H1 (cell line): ENCODE measurements at regions not wholly inside any gene's neighbourhood (a gene's known extent, or its start where the extent isn't known, plus 50 kb on each side); places are given as distances from the start of the nearest gene placed in this dataset.

Experiments
- CTCF ChIA-PET: fragments of 300-600 bp; sonication (Branson Sonifier 250); formaldehyde crosslinking; loops from one replicate; lab custom pipeline; 2021; ENCODE audit not compliant: partially characterized antibody; lab: Charles Lee
- POLR2A ChIA-PET: fragments of 300-600 bp; sonication (Branson Sonifier 250); formaldehyde crosslinking; loops from one replicate; lab custom pipeline; 2021; ENCODE audit warnings: inconsistent platforms; ENCODE audit not compliant: partially characterized antibody; lab: Charles Lee
- DNase-seq, 2 experiments: peaks; one replicate each; pipeline versions ENCODE4 v3.0.0 to v3.0.0-alpha.2; 2010 to 2022; ENCODE audit warnings: low spot score in 2 of 2, low read depth in 1 of 2, mixed read lengths in 1 of 2
- FAIRE-seq: peaks from 2 replicates; lab custom pipeline; 2011; peaks lifted over from hg19 to GRCh38; lab: Jason Lieb, UNC
- H2AFZ ChIP-seq: 2 replicates; pipeline ENCODE4 v1.8.1; 2012; ENCODE audit warnings: low read length, inconsistent platforms
- H2AK5ac ChIP-seq: 2 replicates; pipeline ENCODE4 v1.6.1; 2013; ENCODE audit warnings: low read depth, low read length
- H2BK120ac ChIP-seq: replicated peaks from 2 replicates; pipeline ENCODE3; 2013; ENCODE audit warnings: low read depth, low read length, inconsistent platforms
- H2BK12ac ChIP-seq: 2 replicates; pipeline ENCODE4 v1.6.1; 2013; ENCODE audit warnings: low read depth, low read length
- H2BK15ac ChIP-seq: 2 replicates; pipeline ENCODE4 v1.6.1; 2013; ENCODE audit warnings: low read length
- H2BK20ac ChIP-seq: 2 replicates; pipeline ENCODE4 v1.6.1; 2013; ENCODE audit warnings: low read length
- H2BK5ac ChIP-seq: 2 replicates; pipeline ENCODE4 v1.6.1; 2013; ENCODE audit warnings: low read depth, low read length
- H3K14ac ChIP-seq: 2 replicates; pipeline ENCODE4 v1.6.1; 2013; ENCODE audit warnings: inconsistent platforms; ENCODE audit not compliant: insufficient read length
- H3K18ac ChIP-seq: 2 replicates; pipeline ENCODE4 v1.6.1; 2013; ENCODE audit warnings: low read length; ENCODE audit errors: extremely low read depth
- H3K23ac ChIP-seq: 2 replicates; pipeline ENCODE4 v1.6.1; 2013; ENCODE audit warnings: inconsistent platforms; ENCODE audit not compliant: insufficient read length
- H3K23me2 ChIP-seq: 2 replicates; pipeline ENCODE4 v1.6.1; 2013; ENCODE audit warnings: low read depth, low read length
- H3K27ac ChIP-seq: 2 replicates; pipeline ENCODE4 v1.6.1; 2011; ENCODE audit warnings: low read depth, low read length, inconsistent platforms
- H3K27me3 ChIP-seq, 4 experiments: replicated peaks in 1 of 4; 1 replicate in 1 of 4; 2 replicates in 3 of 4; pipeline versions ENCODE4 v1.6.1 to v1.8.1; 2011 to 2013; ENCODE audit warnings: low read length in 3 of 4, mild to moderate bottlenecking in 3 of 4, inconsistent platforms in 2 of 4, mixed read lengths in 2 of 4, moderate library complexity in 1 of 4; ENCODE audit not compliant: control insufficient read depth in 3 of 4, insufficient read depth in 3 of 4; ENCODE audit errors: extremely low read depth in 1 of 4
- H3K36me3 ChIP-seq, 4 experiments: 2 replicates each; pipeline versions ENCODE4 v1.6.1 to v1.8.1; 2011 to 2013; ENCODE audit warnings: mild to moderate bottlenecking in 4 of 4, low read length in 3 of 4, moderate library complexity in 2 of 4, control low read depth in 1 of 4, inconsistent platforms in 1 of 4; ENCODE audit not compliant: insufficient read depth in 4 of 4, control insufficient read depth in 2 of 4
- H3K4ac ChIP-seq: replicated peaks from 2 replicates; pipeline ENCODE3; 2013; ENCODE audit warnings: low read length, low read depth, mixed read lengths, inconsistent platforms; ENCODE audit not compliant: insufficient read length
- H3K4me1 ChIP-seq, 4 experiments: replicated peaks in 1 of 4; 1 replicate in 1 of 4; 2 replicates in 3 of 4; pipeline versions ENCODE4 v1.6.1 to v1.8.1; 2011 to 2013; ENCODE audit warnings: low read length in 3 of 4, inconsistent platforms in 2 of 4, mixed read lengths in 1 of 4; ENCODE audit not compliant: insufficient read depth in 4 of 4, control insufficient read depth in 3 of 4
- H3K4me2 ChIP-seq, 2 experiments: 2 replicates each; pipeline versions ENCODE4 v1.6.1 to v1.8.1; 2011 to 2013; ENCODE audit warnings: low read depth in 2 of 2, low read length in 2 of 2, control low read depth in 1 of 2, inconsistent platforms in 1 of 2, mild to moderate bottlenecking in 1 of 2; ENCODE audit not compliant: insufficient read depth in 1 of 2
- H3K4me3 ChIP-seq, 4 experiments: fragments of 200-600, 300-600 bp in 1 of 4; sonication (generic), shearing (Covaris generic), sonication (Bioruptor Twin) in 1 of 4; 2 replicates each; pipeline versions ENCODE4 v1.5.1 to v1.8.1; 2011 to 2016; ENCODE audit warnings: low read length in 4 of 4, low read depth in 3 of 4, control low read depth in 2 of 4, inconsistent platforms in 2 of 4, mild to moderate bottlenecking in 2 of 4, mixed read lengths in 1 of 4, moderate library complexity in 1 of 4; ENCODE audit not compliant: insufficient read depth in 2 of 4; ENCODE audit errors: extremely low read depth in 1 of 4
- H3K56ac ChIP-seq: replicated peaks from 2 replicates; pipeline ENCODE3; 2013; ENCODE audit warnings: low read depth, mild to moderate bottlenecking, mixed read lengths, low read length, inconsistent platforms; ENCODE audit not compliant: insufficient read length
- H3K79me1 ChIP-seq: 2 replicates; pipeline ENCODE4 v1.6.1; 2013; ENCODE audit warnings: low read depth, low read length, control low read depth
- H3K79me2 ChIP-seq, 2 experiments: 2 replicates each; pipeline versions ENCODE4 v1.6.1 to v1.8.1; 2012 to 2013; ENCODE audit warnings: low read length in 2 of 2, mild to moderate bottlenecking in 2 of 2, inconsistent platforms in 1 of 2; ENCODE audit not compliant: insufficient read depth in 2 of 2, control insufficient read depth in 1 of 2
- H3K9ac ChIP-seq, 4 experiments: replicated peaks in 1 of 4; 1 replicate in 1 of 4; 2 replicates in 3 of 4; pipeline versions ENCODE4 v1.6.1 to v1.8.1; 2011 to 2013; ENCODE audit warnings: low read depth in 3 of 4, low read length in 3 of 4, control low read depth in 2 of 4, mild to moderate bottlenecking in 2 of 4, moderate library complexity in 2 of 4, inconsistent platforms in 1 of 4; ENCODE audit errors: extremely low read depth in 1 of 4
- H3K9me3 ChIP-seq, 2 experiments: 2 replicates each; pipeline versions ENCODE4 v1.6.1 to v1.8.1; 2012 to 2013; ENCODE audit warnings: mild to moderate bottlenecking in 2 of 2, moderate library complexity in 2 of 2, control low read depth in 1 of 2, inconsistent platforms in 1 of 2, low read depth in 1 of 2, low read length in 1 of 2, mixed read lengths in 1 of 2; ENCODE audit not compliant: insufficient read depth in 2 of 2
- H4K20me1 ChIP-seq, 2 experiments: replicated peaks in 1 of 2; 2 replicates each; pipeline versions ENCODE3 to v1.8.1; 2011 to 2013; ENCODE audit warnings: inconsistent platforms in 2 of 2, low read length in 2 of 2, mild to moderate bottlenecking in 1 of 2; ENCODE audit not compliant: insufficient read depth in 2 of 2, control insufficient read depth in 1 of 2
- H4K5ac ChIP-seq: 2 replicates; pipeline ENCODE4 v1.6.1; 2013; ENCODE audit warnings: low read length, low read depth, mixed read lengths, inconsistent platforms; ENCODE audit not compliant: insufficient read length
- H4K8ac ChIP-seq: 2 replicates; pipeline ENCODE4 v1.8.0; 2013; ENCODE audit warnings: mild to moderate bottlenecking, moderate library complexity, low read length, inconsistent platforms; ENCODE audit not compliant: insufficient read depth; ENCODE audit errors: extremely low read depth
- H4K91ac ChIP-seq: replicated peaks from 2 replicates; pipeline ENCODE3; 2013; ENCODE audit warnings: low read length, mixed read lengths, inconsistent platforms; ENCODE audit not compliant: insufficient read length
- BRCA1 ChIP-seq: IDR thresholded peaks from 2 replicates; pipeline ENCODE4 v1.6.1; 2012; ENCODE audit warnings: low read depth, low read length, improper control_type of control experiment
- CBX5 ChIP-seq: fragments of 300-800, 300-1000 bp; sonication (generic); IDR thresholded peaks from 2 replicates; pipeline ENCODE4 v1.7.1; 2016; ENCODE audit warnings: antibody characterized with exemption, low read length, low read depth
- CHD1 ChIP-seq: IDR thresholded peaks from 2 replicates; pipeline ENCODE4 v1.6.1; 2012; ENCODE audit warnings: low read depth, low read length, improper control_type of control experiment
- CHD2 ChIP-seq: IDR thresholded peaks from 2 replicates; pipeline ENCODE4 v1.6.1; 2012; ENCODE audit warnings: low read length, improper control_type of control experiment
- CTBP2 ChIP-seq: IDR thresholded peaks from 2 replicates; pipeline ENCODE4 v1.7.0; 2011; ENCODE audit warnings: borderline replicate concordance, mild to moderate bottlenecking, moderate library complexity, mixed read lengths, low read length; ENCODE audit not compliant: insufficient read depth, insufficient read length
- EP300 ChIP-seq, 2 experiments: IDR thresholded peaks; 1 replicate in 1 of 2; 2 replicates in 1 of 2; pipeline ENCODE4 v1.6.1; 2011 to 2012; ENCODE audit warnings: low read depth in 2 of 2, low read length in 2 of 2, mild to moderate bottlenecking in 2 of 2, borderline replicate concordance in 1 of 2, inconsistent platforms in 1 of 2, moderate library complexity in 1 of 2
- MAFK ChIP-seq: IDR thresholded peaks from 2 replicates; pipeline ENCODE4 v1.6.1; 2012; ENCODE audit warnings: low read depth, mild to moderate bottlenecking, improper control_type of control experiment, low read length
- NRF1 ChIP-seq: IDR thresholded peaks from 2 replicates; pipeline ENCODE4 v1.6.1; 2011; ENCODE audit warnings: mild to moderate bottlenecking, low read depth, low read length, improper control_type of control experiment
- PHF8 ChIP-seq: fragments of 200-600 bp; sonication (generic); conservative IDR thresholded peaks from 2 replicates; pipeline ENCODE4 v1.7.1; 2012; ENCODE audit warnings: low read depth, mild to moderate bottlenecking, inconsistent platforms, low read length, moderate library complexity
- SAP30 ChIP-seq: fragments of 300-600 bp; sonication (generic); IDR thresholded peaks from 2 replicates; pipeline ENCODE4 v1.7.1; 2012; ENCODE audit warnings: low read length, moderate library complexity, mild to moderate bottlenecking, inconsistent platforms; ENCODE audit not compliant: insufficient read depth, insufficient replicate concordance
- SIN3A ChIP-seq, 2 experiments: IDR thresholded peaks in 1 of 2; conservative IDR thresholded peaks in 1 of 2; 2 replicates each; pipeline ENCODE4 v1.6.1; 2011 to 2012; ENCODE audit warnings: low read length in 2 of 2, improper control_type of control experiment in 1 of 2, low read depth in 1 of 2, mild to moderate bottlenecking in 1 of 2
- TEAD4 ChIP-seq: IDR thresholded peaks from 2 replicates; pipeline ENCODE4 v1.6.1; 2012; ENCODE audit warnings: low read depth, low read length, inconsistent platforms, mixed read lengths
- WGBS, 2 experiments: shearing (Covaris generic) in 1 of 2; methylation state at CpG; one replicate each; pipeline versions ENCODE4 v1.1.6 to v1.1.7; 2013 to 2015; ENCODE audit warnings: low lambda C conversion rate in 2 of 2, mixed read lengths in 2 of 2, inconsistent platforms in 1 of 2, low coverage in 1 of 2, missing lambda C conversion rate in 1 of 2; ENCODE audit not compliant: insufficient replicate concordance in 2 of 2, insufficient coverage in 1 of 2, insufficient read length in 1 of 2; ENCODE audit errors: extremely low coverage in 1 of 2, missing lambda C conversion rate in 1 of 2; 5-methylcytosine and 5-hydroxymethylcytosine counted together
- TF ChIP-seq, protein P1 (sequence below): IDR thresholded peaks from 2 replicates; pipeline ENCODE4 v1.6.1; 2012; ENCODE audit warnings: inconsistent platforms

DNA sequence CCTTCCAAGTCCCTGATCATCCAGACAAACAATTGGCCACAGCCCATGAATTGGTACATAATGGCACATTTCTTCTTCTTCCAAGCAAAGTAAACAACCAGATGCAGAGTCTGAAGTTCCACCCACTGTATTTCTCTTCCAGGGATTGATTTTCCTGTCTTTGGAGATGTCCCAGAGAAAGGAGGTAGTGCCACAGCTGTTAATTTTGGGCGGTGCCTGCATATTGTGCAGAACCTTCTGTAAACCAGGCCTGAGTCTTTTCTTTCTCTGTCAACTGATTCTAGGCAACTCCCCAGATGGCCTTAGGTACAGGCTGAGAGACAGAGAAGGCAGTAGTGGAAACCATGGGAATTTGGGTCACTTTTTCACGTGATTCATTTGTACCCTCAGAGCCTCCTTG, 73.5 kb upstream of the TNIK start:
- Histone ChIP-seq H3K36me3 (no peaks in the 10 kb centered on the region), H3K27ac (no peak overlapping the region), H3K14ac (no peak overlapping the region), H2BK12ac (no peak overlapping the region), H3K4me1 (peaks cover 0 to 6% (median 0%) of the 10 kb centered on the region in 4 experiments; a peak in 1 of 7 replicates), H3K4me3 (no peak overlapping the region), H2BK20ac (no peak overlapping the region), H2BK15ac (no peak overlapping the region), H3K9ac (no peak overlapping the region), H4K5ac (no peak overlapping the region), H3K23ac (no peak overlapping the region), H4K8ac (no peak overlapping the region), H2AK5ac (no peak overlapping the region), H2BK5ac (no peak overlapping the region), H2AFZ (no peak overlapping the region), H3K4me2 (no peak overlapping the region), H2BK120ac (no peak overlapping the region), H3K4ac (no peak overlapping the region), H3K27me3 (no peaks in the 10 kb centered on the region), H3K18ac (no peak overlapping the region), H3K79me2 (no peaks in the 10 kb centered on the region), H4K91ac (no peak overlapping the region), H3K23me2 (no peaks in the 10 kb centered on the region), H3K56ac (no peak overlapping the region), H4K20me1 (no peaks in the 10 kb centered on the region), H3K9me3 (no peaks in the 10 kb centered on the region), H3K79me1 (no peaks in the 10 kb centered on the region)
- ChIA-PET POLR2A (interaction anchor here (1.6 kb wide), 1 partner anchor 17 kb away, joined by 3 read pairs; no protein-coding TSS in a partner anchor), CTCF (interaction anchor here (0.6 to 1.8 kb wide), 4 partner anchors 18 to 420 kb away, joined by 3 to 4 read pairs (median 4); no protein-coding TSS in a partner anchor)
- 84% methylated on average over 2 of the region's 2 CpGs; no CpG with 5 or more reads in 1 of the 2 experiments for WGBS, 2 experiments
- DNase-seq (no peak), FAIRE-seq (no peak)
- TF ChIP-seq NRF1 (no peak), CHD2 (no peak), SAP30 (no peak), PHF8 (no peak), EP300 (IDR thresholded peaks at IDR 0.05; ENCODE audit: borderline replicate concordance in 1 of 2, low read depth in 2 of 2, low read length in 2 of 2) (no peak), TEAD4 (no peak), BRCA1 (no peak), CHD1 (no peak), MAFK (no peak), CBX5 (no peak), SIN3A (conservative IDR thresholded peaks at IDR 0.05 in 1 of 2, IDR thresholded peaks at IDR 0.05 in 1 of 2; ENCODE audit: low read depth in 1 of 2, low read length in 2 of 2) (no peak), CTBP2 (no peak)
- TF ChIP-seq, protein P1, sequence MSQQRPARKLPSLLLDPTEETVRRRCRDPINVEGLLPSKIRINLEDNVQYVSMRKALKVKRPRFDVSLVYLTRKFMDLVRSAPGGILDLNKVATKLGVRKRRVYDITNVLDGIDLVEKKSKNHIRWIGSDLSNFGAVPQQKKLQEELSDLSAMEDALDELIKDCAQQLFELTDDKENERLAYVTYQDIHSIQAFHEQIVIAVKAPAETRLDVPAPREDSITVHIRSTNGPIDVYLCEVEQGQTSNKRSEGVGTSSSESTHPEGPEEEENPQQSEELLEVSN: no peak
